Body of pancreas (tissue), 4 donors: ENCODE measurements at regions not wholly inside any gene's neighbourhood (a gene's known extent, or its start where the extent isn't known, plus 50 kb on each side); places are given as distances from the start of the nearest gene placed in this dataset.

Source experiments
- POLR2A ChIP-seq, 3 donors: fragments of 450-650 bp; IDR thresholded peaks; one replicate each; pipeline ENCODE4 v1.6.1; 2016; ENCODE audit warnings: antibody characterized with exemption in 3 of 3, mild to moderate bottlenecking in 2 of 3
- TF ChIP-seq, protein P1 (sequence below), 7 experiments: fragments of 450-650 bp in 4 of 7; fragments of 200-600 bp in 3 of 7; sonication (generic) in 3 of 7; IDR thresholded peaks; one replicate each; pipeline ENCODE4 v1.5.1; 2016 to 2019; ENCODE audit warnings: antibody characterized with exemption in 7 of 7

GRCh38 chr2:193267496-193268002 lies 1072.8 kb upstream of the TMEFF2 start:
- TF ChIP-seq POLR2A (IDR thresholded peaks at IDR 0.05) = no peak
- TF ChIP-seq, protein P1, sequence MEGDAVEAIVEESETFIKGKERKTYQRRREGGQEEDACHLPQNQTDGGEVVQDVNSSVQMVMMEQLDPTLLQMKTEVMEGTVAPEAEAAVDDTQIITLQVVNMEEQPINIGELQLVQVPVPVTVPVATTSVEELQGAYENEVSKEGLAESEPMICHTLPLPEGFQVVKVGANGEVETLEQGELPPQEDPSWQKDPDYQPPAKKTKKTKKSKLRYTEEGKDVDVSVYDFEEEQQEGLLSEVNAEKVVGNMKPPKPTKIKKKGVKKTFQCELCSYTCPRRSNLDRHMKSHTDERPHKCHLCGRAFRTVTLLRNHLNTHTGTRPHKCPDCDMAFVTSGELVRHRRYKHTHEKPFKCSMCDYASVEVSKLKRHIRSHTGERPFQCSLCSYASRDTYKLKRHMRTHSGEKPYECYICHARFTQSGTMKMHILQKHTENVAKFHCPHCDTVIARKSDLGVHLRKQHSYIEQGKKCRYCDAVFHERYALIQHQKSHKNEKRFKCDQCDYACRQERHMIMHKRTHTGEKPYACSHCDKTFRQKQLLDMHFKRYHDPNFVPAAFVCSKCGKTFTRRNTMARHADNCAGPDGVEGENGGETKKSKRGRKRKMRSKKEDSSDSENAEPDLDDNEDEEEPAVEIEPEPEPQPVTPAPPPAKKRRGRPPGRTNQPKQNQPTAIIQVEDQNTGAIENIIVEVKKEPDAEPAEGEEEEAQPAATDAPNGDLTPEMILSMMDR (IDR thresholded peaks at IDR 0.05) = no peak
